GM12864 (cell line): ENCODE measurements at regions not wholly inside any gene's neighbourhood (a gene's known extent, or its start where the extent isn't known, plus 50 kb on each side); places are given as distances from the start of the nearest gene placed in this dataset.

Experiments used
- DNase-seq: peaks from one replicate; pipeline ENCODE4 v3.0.0-alpha.2; 2011; ENCODE audit warnings: low read depth
- H3K4me3 ChIP-seq: 2 replicates; pipeline ENCODE4 v1.5.1; 2011; ENCODE audit warnings: mild to moderate bottlenecking, low read depth, low read length, control low read depth
- CTCF ChIP-seq: IDR thresholded peaks from 2 replicates; pipeline ENCODE4 v1.5.1; 2011; ENCODE audit warnings: low read depth, mild to moderate bottlenecking, moderate library complexity, low read length, control low read depth, inconsistent platforms; ENCODE audit errors: missing control alignments

DNA sequence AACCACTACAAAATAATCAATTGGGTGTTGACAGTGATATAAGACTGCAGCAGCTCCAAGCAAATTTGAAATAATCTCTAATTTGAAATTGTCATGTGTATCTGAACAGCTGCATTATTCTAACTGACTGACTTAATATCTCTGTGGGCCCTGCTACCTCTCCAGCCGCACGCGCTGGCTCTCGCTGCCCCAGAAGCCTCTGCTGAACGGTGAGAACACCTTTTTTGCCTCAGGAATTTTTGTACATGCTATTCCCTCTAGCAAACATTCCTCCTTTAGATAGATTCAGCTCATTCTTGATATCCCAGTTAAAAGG lies 155.9 kb upstream of the MDFIC start:
- H3K4me3 ChIP-seq, result no peak overlapping the region
- DNase-seq, result no peak
- no peak for TF ChIP-seq CTCF

DNA sequence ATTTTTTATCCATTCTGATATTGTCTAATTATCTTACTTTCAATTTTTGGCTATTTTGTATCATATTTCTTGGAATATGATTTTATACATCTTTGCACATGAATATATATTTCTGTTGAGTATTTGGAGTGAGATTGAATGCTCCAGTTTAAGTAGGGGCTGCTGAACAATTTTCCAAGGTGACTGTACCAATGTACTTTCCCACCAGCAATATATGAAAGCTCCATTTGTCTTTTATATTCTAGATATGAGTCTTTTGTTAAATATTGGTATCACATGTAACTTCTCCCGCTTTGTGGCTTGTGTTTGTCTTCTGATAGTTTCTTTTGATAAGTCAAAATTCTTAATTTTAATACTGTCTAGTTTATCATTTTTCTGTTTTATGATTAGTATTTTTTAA lies 144.6 kb upstream of the MDFIC start:
- TF ChIP-seq CTCF, result no peak
- H3K4me3 ChIP-seq, result no peak overlapping the region
- no peak for DNase-seq

DNA sequence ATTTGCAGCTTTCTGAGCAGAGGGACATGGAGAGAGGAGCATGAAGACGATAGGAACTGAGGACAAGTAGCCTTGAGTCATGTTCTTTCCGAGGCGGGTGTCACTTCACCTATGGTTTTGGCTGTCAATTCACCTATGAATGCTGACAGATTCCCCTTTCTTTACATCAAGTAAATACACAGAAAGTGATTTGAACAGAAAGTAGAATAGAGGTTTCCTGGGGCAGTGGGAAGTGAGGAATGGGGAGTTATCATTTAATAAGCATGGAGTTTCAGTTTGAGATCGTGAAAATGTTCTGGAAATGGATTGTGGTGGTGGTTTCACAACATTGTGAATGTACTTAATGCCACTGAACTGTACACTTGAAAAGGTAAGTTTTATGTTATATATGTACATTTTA lies 138.4 kb upstream of the MDFIC start:
- no peak for DNase-seq
- H3K4me3 ChIP-seq, result no peak overlapping the region
- TF ChIP-seq CTCF, result no peak

- H3K4me3 ChIP-seq, result no peak overlapping the region
- no peak for DNase-seq
- no peak for TF ChIP-seq CTCF
These were observed 137.7 kb upstream of the MDFIC start for GRCh38 chr7:114784177-114784576.

- no peak for TF ChIP-seq CTCF
- DNase-seq, result no peak
- H3K4me3 ChIP-seq, result no peak overlapping the region
These were observed 137.1 kb upstream of the MDFIC start for GRCh38 chr7:114784746-114785145.

DNA sequence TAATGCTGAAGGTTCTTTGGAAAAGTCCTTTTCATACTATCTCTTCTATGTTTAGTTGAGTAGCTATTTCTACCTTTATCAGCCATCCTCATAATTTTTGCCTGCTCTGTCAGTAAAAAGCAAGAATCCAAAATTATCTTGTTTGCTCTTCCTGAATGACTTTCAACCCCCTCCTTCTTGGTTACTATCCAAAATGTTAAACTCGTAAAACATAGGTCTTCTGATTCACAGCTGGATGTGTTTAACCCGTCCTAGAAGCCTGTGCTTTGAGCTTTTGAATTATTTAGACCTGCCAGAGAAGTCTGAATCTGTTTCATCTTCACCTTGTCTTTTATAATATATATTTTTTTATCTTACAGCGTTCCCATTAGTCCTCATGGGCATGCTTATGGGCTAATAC lies 136.4 kb upstream of the MDFIC start:
- H3K4me3 ChIP-seq, result no peak overlapping the region
- TF ChIP-seq CTCF, result no peak
- DNase-seq, result no peak

DNA sequence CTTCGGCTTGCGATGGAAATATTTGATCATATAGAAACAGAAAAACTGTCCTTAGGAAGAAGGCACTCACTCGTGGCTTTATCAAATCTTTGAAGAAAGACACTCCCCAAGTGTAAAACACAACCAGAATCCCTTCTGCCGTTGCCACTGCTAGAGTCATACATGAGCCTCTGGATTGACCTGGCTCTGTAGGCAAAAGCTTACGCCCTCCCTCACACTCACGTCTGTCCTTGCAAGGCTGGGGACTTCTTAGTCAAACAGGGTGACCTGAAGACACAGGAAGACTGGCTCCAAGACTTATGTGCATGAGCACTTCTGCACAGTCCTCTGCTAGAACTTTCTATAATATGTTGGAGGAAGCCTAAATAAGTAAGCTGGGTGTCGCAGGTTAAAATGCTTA lies 135.4 kb upstream of the MDFIC start:
- TF ChIP-seq CTCF, result no peak
- no peak for DNase-seq
- no peak overlapping the region for H3K4me3 ChIP-seq
